ENCODE measurements at regions not wholly inside any gene's neighbourhood (a gene's known extent, or its start where the extent isn't known, plus 50 kb on each side); places are given as distances from the start of the nearest gene placed in this dataset.

DNA sequence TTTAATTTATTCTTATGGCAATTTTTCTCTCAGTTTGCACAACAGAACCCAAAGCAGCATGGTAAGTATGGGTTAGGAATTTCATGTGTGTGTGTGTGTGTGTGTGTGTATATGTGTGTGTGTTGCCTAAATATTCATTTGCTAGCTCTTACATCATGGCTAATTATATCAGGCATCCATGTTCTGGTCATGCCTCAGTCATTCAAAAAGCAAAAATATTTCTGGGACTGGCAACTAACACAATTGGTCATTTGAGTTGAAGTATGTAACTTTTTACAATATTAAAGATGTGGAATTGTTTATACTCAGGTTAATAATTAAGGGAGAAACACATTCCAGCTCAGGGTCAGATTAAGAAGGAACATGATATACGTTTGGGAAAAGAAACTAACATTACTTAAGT is 67.6 kb upstream of the PHYHIPL start:
- no peak for DNase-seq (ENCODE audit: low read depth)
- no peaks in the 10 kb centered on the region for H3K27me3 ChIP-seq (replicated peaks; ENCODE audit: control insufficient read depth, insufficient read depth, low read length)
- no peak overlapping the region for H3K9ac ChIP-seq (ENCODE audit: low read length)
- H3K9me3 ChIP-seq (ENCODE audit: control insufficient read depth, low read length) = no peaks in the 10 kb centered on the region
- H3K4me1 ChIP-seq (ENCODE audit: control insufficient read depth, insufficient read depth, low read length) = peaks cover 9% of the 10 kb centered on the region
- no peaks in the 10 kb centered on the region for H3K36me3 ChIP-seq (ENCODE audit: control insufficient read depth, insufficient read depth, low read length, severe bottlenecking)
- H3K4me3 ChIP-seq (ENCODE audit: low read length) = no peak overlapping the region

GRCh38 chr10:59109826-59110225 is 66.6 kb upstream of the PHYHIPL start:
- Histone ChIP-seq H3K4me1 (ENCODE audit: control insufficient read depth, insufficient read depth, low read length) (peaks cover 9% of the 10 kb centered on the region), H3K27me3 (replicated peaks; ENCODE audit: control insufficient read depth, insufficient read depth, low read length) (no peaks in the 10 kb centered on the region), H3K9me3 (ENCODE audit: control insufficient read depth, low read length) (no peaks in the 10 kb centered on the region), H3K36me3 (ENCODE audit: control insufficient read depth, insufficient read depth, low read length, severe bottlenecking) (no peaks in the 10 kb centered on the region), H3K4me3 (ENCODE audit: low read length) (no peak overlapping the region), H3K9ac (ENCODE audit: low read length) (no peak overlapping the region)
- no peak for DNase-seq (ENCODE audit: low read depth)

DNA sequence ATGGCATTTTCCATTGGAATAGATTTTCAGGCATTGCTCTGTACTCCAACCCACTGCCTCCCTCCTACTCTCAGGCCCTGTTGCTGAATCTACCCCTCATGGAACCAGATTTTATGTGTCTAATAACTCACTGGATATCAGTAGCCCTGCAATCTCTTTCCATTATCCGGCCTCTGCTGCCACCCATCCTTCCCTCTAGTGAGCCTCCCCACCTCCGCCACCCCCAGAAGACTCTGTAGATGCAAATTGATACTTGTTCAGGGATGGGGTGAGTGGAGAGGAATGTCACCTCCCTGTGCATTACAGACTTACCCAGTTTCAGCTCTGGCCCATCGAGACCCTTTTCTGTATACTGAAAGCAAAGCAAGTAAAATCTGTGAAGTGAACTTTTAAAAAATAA is 52.3 kb upstream of the PHYHIPL start:
- no peak overlapping the region for H3K4me3 ChIP-seq (ENCODE audit: low read length)
- no peaks in the 10 kb centered on the region for H3K36me3 ChIP-seq (ENCODE audit: control insufficient read depth, insufficient read depth, low read length, severe bottlenecking)
- DNase-seq (ENCODE audit: low read depth) = no peak
- peaks cover 7% of the 10 kb centered on the region for H3K4me1 ChIP-seq (ENCODE audit: control insufficient read depth, insufficient read depth, low read length)
- peaks cover 4% of the 10 kb centered on the region for H3K9me3 ChIP-seq (ENCODE audit: control insufficient read depth, low read length)
- no peaks in the 10 kb centered on the region for H3K27me3 ChIP-seq (replicated peaks; ENCODE audit: control insufficient read depth, insufficient read depth, low read length)
- no peak overlapping the region for H3K9ac ChIP-seq (ENCODE audit: low read length)

DNA sequence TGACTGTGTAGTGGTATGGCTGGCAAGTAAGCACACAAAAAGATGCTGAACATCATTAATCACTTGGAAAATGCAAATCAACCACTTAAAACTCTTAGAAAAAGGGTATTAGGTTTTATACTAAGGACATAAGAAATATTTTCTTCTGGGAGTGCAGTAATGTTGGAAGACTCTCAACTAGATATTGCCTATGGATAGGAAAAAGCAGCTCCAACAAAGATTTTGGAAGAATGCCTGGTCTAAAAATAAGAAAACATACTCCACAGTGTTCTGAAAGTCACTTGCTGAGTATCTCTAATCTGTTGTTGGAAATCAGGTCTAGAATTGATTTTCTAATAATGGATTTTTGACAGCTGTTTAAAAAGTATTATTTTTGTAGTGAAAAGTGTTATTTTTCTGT is 50.8 kb upstream of the PHYHIPL start:
- Histone ChIP-seq H3K9me3 (ENCODE audit: control insufficient read depth, low read length) (peaks cover 4% of the 10 kb centered on the region), H3K9ac (ENCODE audit: low read length) (no peak overlapping the region), H3K4me3 (ENCODE audit: low read length) (no peak overlapping the region), H3K4me1 (ENCODE audit: control insufficient read depth, insufficient read depth, low read length) (peaks cover 7% of the 10 kb centered on the region), H3K36me3 (ENCODE audit: control insufficient read depth, insufficient read depth, low read length, severe bottlenecking) (no peaks in the 10 kb centered on the region), H3K27me3 (replicated peaks; ENCODE audit: control insufficient read depth, insufficient read depth, low read length) (no peaks in the 10 kb centered on the region)
- no peak for DNase-seq (ENCODE audit: low read depth)

- no peak overlapping the region for H3K9ac ChIP-seq (ENCODE audit: low read length)
- no peaks in the 10 kb centered on the region for H3K9me3 ChIP-seq (ENCODE audit: control insufficient read depth, low read length)
- H3K36me3 ChIP-seq (ENCODE audit: control insufficient read depth, insufficient read depth, low read length, severe bottlenecking) = no peaks in the 10 kb centered on the region
- H3K27me3 ChIP-seq (replicated peaks; ENCODE audit: control insufficient read depth, insufficient read depth, low read length) = no peaks in the 10 kb centered on the region
- DNase-seq (ENCODE audit: low read depth) = no peak
- no peak overlapping the region for H3K4me3 ChIP-seq (ENCODE audit: low read length)
- H3K4me1 ChIP-seq (ENCODE audit: control insufficient read depth, insufficient read depth, low read length) = peaks cover 7% of the 10 kb centered on the region
Measured at GRCh38 chr10:59126261-59126660, 50.2 kb upstream of the PHYHIPL start.

All from adipocyte (in vitro differentiated cells).